ENCODE measurements at regions not wholly inside any gene's neighbourhood (a gene's known extent, or its start where the extent isn't known, plus 50 kb on each side); places are given as distances from the start of the nearest gene placed in this dataset.

DNA sequence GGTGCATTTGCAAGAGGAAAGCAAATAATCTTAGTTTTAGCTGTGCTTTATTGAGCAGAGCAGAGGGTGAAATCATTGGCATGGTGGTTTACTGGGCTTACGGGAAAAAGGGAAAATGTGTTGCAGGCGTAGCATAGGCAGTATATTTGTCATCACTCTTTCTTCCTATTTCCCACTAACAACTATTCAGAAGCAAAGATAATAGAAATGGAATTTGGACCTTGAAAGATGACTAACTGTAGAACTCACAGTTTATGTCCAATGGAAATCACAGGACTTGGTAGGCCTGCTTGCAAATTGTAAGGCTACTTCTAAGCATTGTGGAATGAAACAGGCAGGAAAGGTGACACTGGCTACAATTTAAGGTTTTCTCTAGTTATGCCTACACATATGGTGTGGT is 611.9 kb upstream of the MAN1A1 start:
- Mint-ChIP-seq H3K9me3 (peaks cover 3% of the 10 kb centered on the region), H3K36me3 (ENCODE audit: low read depth) (no peaks in the 10 kb centered on the region), H3K27ac (no peak overlapping the region), H3K4me3 (no peak overlapping the region), H3K27me3 (ENCODE audit: low read depth, poor library complexity) (no peaks in the 10 kb centered on the region), H3K4me1 (no peaks in the 10 kb centered on the region)
- no peak for DNase-seq
- TF ChIP-seq, protein P1, sequence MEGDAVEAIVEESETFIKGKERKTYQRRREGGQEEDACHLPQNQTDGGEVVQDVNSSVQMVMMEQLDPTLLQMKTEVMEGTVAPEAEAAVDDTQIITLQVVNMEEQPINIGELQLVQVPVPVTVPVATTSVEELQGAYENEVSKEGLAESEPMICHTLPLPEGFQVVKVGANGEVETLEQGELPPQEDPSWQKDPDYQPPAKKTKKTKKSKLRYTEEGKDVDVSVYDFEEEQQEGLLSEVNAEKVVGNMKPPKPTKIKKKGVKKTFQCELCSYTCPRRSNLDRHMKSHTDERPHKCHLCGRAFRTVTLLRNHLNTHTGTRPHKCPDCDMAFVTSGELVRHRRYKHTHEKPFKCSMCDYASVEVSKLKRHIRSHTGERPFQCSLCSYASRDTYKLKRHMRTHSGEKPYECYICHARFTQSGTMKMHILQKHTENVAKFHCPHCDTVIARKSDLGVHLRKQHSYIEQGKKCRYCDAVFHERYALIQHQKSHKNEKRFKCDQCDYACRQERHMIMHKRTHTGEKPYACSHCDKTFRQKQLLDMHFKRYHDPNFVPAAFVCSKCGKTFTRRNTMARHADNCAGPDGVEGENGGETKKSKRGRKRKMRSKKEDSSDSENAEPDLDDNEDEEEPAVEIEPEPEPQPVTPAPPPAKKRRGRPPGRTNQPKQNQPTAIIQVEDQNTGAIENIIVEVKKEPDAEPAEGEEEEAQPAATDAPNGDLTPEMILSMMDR (IDR thresholded peaks at IDR 0.05), result no peak

DNA sequence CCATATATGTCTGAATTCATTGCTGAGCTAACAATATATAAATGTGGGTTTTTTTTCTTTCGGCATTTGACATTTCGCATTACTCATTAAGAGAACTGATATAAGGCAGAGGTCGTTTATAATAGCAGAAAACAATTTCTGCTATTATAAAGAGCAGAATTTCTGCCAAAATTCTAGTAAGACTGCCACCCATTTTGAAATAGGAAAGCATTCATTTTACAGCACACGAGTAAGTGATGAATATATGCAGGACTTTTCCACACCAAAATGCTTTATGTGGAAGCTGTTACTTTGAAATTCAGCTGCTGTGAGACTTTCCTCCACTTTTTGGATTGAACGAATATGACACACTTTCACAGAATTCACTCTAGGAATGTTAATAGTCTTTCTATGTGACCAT is 610.9 kb upstream of the MAN1A1 start:
- TF ChIP-seq, protein P1 (IDR thresholded peaks at IDR 0.05), result no peak
- Mint-ChIP-seq H3K36me3 (ENCODE audit: low read depth) (no peaks in the 10 kb centered on the region), H3K4me1 (no peaks in the 10 kb centered on the region), H3K27ac (no peak overlapping the region), H3K9me3 (no peaks in the 10 kb centered on the region), H3K27me3 (ENCODE audit: low read depth, poor library complexity) (no peaks in the 10 kb centered on the region), H3K4me3 (no peak overlapping the region)
- DNase-seq, result no peak

DNA sequence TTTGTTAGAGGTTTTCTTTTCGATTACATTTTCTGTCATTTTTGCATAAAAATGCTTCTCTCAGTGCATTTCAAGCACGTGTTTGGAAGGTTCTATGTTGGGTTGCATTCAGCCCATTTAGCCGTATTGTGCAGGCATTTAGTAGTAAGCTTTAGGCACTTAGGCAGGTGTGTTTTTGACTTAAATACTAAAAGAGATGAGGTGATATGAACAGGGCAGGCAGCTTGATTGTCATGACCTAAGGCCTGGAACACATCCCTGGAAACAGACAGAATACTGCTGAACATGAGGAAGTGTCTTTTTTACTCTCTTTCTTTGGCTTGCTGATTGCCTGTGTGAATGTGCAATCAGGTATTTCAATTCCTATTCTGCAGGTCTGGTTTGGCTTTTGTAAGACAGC is 610.5 kb upstream of the MAN1A1 start:
- Mint-ChIP-seq H3K27me3 (ENCODE audit: low read depth, poor library complexity) (no peaks in the 10 kb centered on the region), H3K4me1 (no peaks in the 10 kb centered on the region), H3K4me3 (no peak overlapping the region), H3K36me3 (ENCODE audit: low read depth) (no peaks in the 10 kb centered on the region), H3K9me3 (no peaks in the 10 kb centered on the region), H3K27ac (no peak overlapping the region)
- TF ChIP-seq, protein P1 (IDR thresholded peaks at IDR 0.05), result no peak
- DNase-seq, result no peak

DNA sequence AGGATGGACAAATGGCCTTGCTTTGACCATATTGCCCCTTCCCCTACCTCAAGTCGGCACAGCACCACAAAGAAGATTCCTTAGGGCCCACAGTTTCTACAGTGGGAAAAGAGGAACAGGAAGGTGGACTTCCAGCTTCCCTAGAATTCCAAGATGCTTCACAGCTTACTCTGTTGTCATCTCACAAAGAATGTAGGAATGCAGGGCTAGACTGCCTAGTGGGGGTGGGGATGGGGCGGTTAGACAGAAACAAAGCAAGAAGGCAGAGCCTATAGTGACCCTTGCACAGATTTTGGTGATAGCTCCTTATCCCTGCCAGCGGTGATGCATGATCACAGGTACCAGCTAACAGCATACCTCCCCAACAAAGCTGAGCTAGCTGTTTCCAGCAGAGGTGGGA is 607.6 kb upstream of the MAN1A1 start:
- H3K4me3 Mint-ChIP-seq, result no peak overlapping the region
- peaks cover 4% of the 10 kb centered on the region for H3K9me3 Mint-ChIP-seq
- no peak overlapping the region for H3K27ac Mint-ChIP-seq
- H3K4me1 Mint-ChIP-seq, result no peaks in the 10 kb centered on the region
- DNase-seq, result no peak
- H3K27me3 Mint-ChIP-seq (ENCODE audit: low read depth, poor library complexity), result no peaks in the 10 kb centered on the region
- no peaks in the 10 kb centered on the region for H3K36me3 Mint-ChIP-seq (ENCODE audit: low read depth)
- TF ChIP-seq, protein P1 (IDR thresholded peaks at IDR 0.05), result no peak

DNA sequence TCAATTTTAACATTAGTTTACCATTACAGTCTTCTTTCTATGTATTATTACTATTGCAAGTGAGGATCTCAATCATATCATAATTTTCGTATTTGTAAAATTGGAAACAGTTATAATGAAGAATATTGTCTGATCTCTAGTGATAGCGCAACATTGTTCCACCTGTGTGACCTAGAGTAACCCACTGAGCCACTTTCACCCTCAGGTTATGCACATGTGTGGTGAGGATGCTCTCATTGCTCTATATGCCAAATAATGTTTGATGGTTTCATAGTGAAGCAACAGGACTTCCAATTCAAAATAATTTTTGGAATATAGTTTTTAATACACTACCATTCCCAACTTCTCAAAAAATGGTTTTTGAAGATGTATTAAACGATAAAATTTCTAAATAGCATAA is 603.1 kb upstream of the MAN1A1 start:
- TF ChIP-seq, protein P1 (IDR thresholded peaks at IDR 0.05), result no peak
- Mint-ChIP-seq H3K27ac (no peak overlapping the region), H3K4me3 (no peak overlapping the region), H3K27me3 (ENCODE audit: low read depth, poor library complexity) (no peaks in the 10 kb centered on the region), H3K4me1 (no peaks in the 10 kb centered on the region), H3K36me3 (ENCODE audit: low read depth) (no peaks in the 10 kb centered on the region), H3K9me3 (peaks cover 4% of the 10 kb centered on the region)
- no peak for DNase-seq

DNA sequence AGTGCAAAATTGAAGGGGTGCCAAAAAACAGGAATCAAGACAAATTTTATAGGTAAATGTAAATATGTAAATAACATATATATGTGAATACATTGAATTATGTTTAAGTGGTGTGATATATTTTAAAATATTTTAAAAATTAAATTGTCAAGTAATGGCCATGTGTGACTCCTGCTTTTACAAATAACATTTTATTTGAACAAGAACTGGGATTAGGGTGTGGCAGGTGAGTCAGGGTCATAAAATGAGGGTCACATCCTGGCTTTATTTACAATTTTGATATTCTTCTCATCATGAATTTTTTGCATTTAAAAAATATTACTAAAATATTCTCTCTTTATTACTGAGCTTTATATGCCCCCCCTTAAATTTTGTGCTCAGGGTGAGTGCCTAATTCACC is 601.1 kb upstream of the MAN1A1 start:
- Mint-ChIP-seq H3K4me3 (no peak overlapping the region), H3K36me3 (ENCODE audit: low read depth) (no peaks in the 10 kb centered on the region), H3K27ac (no peak overlapping the region), H3K27me3 (ENCODE audit: low read depth, poor library complexity) (no peaks in the 10 kb centered on the region), H3K4me1 (no peaks in the 10 kb centered on the region), H3K9me3 (peaks cover 4% of the 10 kb centered on the region)
- no peak for DNase-seq
- TF ChIP-seq, protein P1 (IDR thresholded peaks at IDR 0.05), result no peak
